ENCODE measurements at regions not wholly inside any gene's neighbourhood (a gene's known extent, or its start where the extent isn't known, plus 50 kb on each side); places are given as distances from the start of the nearest gene placed in this dataset.
"Not testable (repeated sequence)": the region's sequence is repeated elsewhere in the genome, so short reads cannot be mapped to it uniquely, and the experiment has no call there.

DNA sequence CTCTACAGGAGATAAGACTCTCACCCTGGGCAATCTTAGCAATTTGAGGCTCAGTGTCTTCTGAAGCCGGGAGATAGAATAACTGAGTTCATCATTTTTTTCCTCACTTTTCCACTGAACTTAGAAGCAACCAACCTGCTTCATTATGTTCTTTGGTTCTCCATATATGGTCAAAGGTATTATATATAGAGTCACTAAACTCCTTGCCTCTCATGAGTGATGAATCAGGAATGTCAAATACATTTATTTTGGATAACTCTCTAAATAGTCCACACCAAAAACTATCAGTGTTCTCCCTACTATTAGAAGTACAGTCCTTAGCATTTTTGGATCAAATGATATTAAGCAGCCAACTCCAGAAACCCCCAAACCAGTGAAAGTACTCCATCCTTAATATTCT, 421.5 kb upstream of the EPHA5 start:
- no peak for DNase-seq

- DNase-seq, result no peak
These were observed 403.7 kb upstream of the EPHA5 start for GRCh38 chr4:66073961-66074360.

DNA sequence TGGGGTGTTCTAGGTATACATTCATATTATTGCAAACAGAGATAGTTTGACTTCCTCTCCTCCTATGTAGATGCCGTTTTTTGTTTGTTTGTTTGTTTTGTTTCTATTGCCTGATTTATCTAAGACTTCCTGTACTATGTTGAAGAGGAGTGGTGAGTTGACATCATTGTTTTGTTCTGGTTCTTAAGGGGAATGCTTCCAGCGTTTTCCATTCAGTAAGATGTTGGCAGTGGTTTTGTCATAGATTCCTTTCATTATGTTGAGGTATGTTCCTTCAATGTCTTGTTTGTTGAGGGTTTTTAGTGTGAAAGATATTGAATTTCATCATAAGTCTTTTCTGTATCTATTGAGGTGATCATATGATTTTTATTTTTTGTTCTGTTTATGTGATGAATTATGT, 401.6 kb upstream of the EPHA5 start:
- no peak for DNase-seq

- DNase-seq, result no peak
These were observed 392.6 kb upstream of the EPHA5 start for GRCh38 chr4:66062921-66063320.

DNA sequence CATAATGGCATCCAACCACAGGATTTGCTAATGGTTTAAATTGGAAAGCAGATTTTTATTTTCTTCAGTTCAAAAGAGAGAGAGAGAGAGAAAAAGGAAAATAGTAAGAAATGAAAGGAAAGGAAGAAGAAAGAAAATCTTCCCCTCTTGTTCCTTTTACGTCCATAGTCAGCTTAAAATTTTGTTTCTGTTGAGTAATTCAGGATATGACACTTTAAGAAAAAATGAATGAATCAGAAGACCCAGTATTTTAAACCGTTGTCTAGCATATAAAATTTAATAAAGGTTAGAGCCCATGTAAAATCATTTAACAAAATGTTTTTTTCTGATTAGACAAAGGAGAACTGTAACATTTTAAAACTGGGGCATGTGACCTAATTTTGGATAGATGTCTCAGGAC, 391.8 kb upstream of the EPHA5 start:
- no peak for DNase-seq

GRCh38 chr4:66059556-66059955, 389.3 kb upstream of the EPHA5 start:
- DNase-seq, result no peak

- no peak for DNase-seq
These were observed 388.8 kb upstream of the EPHA5 start for GRCh38 chr4:66059136-66059535.

GRCh38 chr4:66055999-66056398, 385.7 kb upstream of the EPHA5 start:
- DNase-seq, result no peak

- no peak for DNase-seq
These were observed 382.1 kb upstream of the EPHA5 start for GRCh38 chr4:66052426-66052825.

GRCh38 chr4:66048861-66049260, 378.6 kb upstream of the EPHA5 start:
- DNase-seq, result no peak

- no peak for DNase-seq
These were observed 375.6 kb upstream of the EPHA5 start for GRCh38 chr4:66045913-66046312.

GRCh38 chr4:66035701-66036100, 365.4 kb upstream of the EPHA5 start:
- DNase-seq, result no peak

DNA sequence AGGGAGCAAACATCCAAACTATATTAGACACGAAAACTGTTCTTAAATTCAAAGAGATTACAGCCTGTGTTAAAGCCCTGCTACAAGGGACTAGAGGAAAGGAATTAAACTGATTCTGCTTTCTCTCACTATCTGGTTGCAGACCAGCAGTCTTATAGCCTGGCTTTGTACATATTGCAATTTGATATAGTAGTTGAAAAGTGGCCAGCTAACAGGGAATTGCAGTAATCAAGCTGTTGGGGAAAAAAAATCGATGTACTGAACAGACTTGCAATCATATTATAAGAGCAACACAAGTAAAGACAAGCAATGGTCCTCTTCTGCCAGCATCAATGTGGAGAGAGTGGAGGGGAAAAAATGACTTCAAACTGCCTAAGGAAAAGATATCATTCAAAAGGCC, 364.4 kb upstream of the EPHA5 start:
- DNase-seq, result no peak

DNA sequence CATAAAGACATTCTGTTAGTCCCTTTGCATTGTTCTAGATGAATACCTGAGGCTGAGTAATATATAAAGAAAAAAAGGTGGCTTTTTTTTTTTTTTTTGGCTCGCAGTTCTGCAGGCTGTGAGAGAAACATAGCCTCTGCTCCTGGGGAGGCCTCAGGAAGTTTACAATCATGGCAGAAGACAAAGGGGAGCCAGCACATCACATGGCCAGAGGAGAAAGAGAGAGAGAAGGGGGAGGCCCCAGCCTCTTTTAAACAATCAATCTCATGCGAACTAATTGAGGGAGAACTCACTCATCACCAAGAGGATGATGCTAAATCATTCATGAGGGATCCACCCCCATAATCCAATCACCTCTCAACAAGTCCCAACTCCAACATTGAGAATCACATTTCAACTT, 364.0 kb upstream of the EPHA5 start:
- no peak for DNase-seq

- no peak for DNase-seq
These were observed 362.3 kb upstream of the EPHA5 start for GRCh38 chr4:66032571-66032970.

- DNase-seq, result no peak
These were observed 358.4 kb upstream of the EPHA5 start for GRCh38 chr4:66028668-66029067.

DNA sequence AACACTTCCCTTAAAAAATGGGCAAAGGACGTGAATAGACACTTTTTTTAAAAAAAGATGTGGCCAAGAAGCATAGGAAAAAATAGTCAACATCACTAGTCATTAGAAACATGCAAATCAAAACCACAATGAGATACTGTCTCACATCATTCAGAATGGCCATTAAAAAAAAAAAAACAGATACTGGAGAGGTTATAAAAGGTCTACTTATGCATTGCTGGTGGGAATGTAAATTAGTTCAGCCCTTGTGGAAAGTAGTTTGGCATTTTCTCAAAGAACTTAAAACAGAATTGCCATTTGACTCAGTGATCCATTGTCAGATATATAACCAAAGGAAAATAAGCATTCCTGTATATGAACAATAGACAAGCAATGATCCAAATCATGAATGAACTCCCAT, 352.8 kb upstream of the EPHA5 start:
- DNase-seq, result no peak

GRCh38 chr4:66017671-66018070, 347.4 kb upstream of the EPHA5 start:
- DNase-seq, result no peak

DNA sequence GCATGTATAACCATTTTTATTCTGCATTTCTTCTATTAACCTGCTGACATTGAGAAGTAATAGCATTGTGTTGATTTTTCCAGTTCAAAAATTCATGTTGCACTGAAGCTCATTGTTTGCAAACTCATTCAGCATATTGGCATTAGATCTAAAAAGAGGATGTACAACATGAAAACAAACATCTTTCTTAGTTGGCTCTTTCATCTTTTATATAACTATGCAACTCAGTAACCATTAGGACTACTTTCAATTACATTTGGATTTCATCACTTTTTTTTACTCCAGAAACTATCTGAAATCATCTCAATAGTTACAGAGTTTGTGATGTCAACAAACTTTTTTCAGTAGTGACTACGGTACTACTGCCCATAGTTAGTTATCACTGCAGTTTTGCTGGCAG, 346.0 kb upstream of the EPHA5 start:
- DNase-seq, result no peak

GRCh38 chr4:66014146-66014765, 344.0 kb upstream of the EPHA5 start:
- DNase-seq, result no peak

DNA sequence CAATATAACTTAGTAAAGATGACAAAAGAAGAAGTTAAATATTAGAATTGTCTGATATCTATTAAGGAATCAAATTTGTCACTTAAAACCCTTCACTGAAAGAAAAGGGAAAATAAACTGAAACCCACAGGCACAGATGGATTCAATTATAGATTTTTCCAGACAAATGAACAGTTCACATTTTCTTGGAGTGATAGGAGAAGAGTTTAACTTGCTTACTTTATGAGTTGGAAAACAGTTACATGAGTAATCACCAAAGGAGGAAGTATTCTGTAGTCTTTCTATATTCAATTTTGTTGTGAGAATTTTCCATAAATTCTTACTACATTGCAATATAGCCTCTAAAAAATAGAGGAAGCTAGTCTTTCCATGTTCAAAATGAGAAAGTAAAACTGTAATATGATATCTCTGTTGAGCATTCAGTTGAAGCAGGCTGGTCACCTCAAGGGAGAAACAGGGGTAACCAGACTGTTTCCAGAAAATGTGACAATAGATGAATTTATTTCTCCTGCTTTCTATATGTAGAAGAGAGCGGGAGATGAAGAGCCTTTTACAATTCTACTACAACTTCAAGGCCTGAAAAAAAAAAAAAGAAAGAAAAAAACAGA, 330.3 kb upstream of the EPHA5 start:
- DNase-seq, result no peak

DNA sequence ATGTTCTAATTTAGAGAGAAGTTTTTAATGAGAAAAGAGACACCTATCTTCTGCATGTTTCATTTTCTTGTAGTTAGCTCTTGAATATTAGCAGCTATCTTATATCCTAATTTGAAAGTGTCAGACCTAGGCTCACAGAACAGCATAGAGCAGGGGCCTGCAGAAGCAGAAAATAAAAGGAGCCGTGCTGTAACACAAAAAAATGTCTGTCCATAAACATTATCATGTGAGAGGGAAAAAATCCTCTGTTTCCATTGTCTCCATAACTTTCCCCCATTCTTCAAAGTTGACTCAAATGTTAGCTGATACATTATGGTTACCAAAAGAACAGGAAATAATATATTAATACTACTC, 329.2 kb upstream of the EPHA5 start:
- DNase-seq, result no peak

GRCh38 chr4:65998807-65999517, 328.7 kb upstream of the EPHA5 start:
- not testable (repeated sequence) for DNase-seq

- no peak for DNase-seq
These were observed 312.8 kb upstream of the EPHA5 start for GRCh38 chr4:65983061-65983460.

DNA sequence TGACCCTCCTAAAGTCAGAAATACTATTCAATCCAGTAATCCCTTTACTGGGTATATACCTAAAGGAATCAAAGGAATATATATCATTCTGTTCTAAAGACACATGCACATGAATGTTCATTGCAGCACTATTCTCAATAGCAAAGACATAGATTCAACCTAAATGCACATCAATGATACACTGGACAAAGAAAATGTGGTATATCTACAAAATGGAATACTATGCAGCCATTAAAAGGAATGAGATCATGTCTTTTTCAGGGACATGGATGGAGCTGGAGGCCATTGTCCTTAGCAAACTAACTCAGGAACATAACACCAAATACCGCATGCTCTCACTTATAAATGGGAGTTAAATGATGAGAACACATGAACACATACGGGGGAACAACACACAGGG, 306.0 kb upstream of the EPHA5 start:
- no peak for DNase-seq
